GM18861 (cell line): ENCODE measurements at regions not wholly inside any gene's neighbourhood (a gene's known extent, or its start where the extent isn't known, plus 50 kb on each side); places are given as distances from the start of the nearest gene placed in this dataset.
"Not testable (repeated sequence)": the region's sequence is repeated elsewhere in the genome, so short reads cannot be mapped to it uniquely, and the experiment has no call there.

Source experiments
- ATAC-seq: cut with Tn5 transposase; IDR thresholded peaks from one replicate; pipeline ENCODE4 v1.9.1; 2021; ENCODE audit not compliant: unreplicated experiment

DNA sequence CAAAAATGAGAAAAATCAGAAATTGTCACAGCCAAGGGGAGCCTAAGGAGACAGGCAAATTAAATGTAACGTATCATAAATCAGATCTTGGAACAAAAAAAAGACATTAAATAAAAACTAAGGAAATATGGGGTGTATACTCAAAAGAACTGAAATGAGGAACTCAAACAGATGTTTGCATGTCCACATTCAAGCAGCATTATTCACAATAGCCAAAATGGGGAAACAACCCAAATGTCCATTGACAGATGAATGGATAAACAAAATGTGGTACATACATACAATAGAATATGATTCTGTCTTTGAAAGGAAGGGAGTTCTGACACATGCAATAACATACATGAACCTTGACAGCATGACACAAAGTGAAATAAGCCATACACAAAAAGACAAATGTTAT, 155.8 kb upstream of the KLF7 start:
- ATAC-seq: no peak

DNA sequence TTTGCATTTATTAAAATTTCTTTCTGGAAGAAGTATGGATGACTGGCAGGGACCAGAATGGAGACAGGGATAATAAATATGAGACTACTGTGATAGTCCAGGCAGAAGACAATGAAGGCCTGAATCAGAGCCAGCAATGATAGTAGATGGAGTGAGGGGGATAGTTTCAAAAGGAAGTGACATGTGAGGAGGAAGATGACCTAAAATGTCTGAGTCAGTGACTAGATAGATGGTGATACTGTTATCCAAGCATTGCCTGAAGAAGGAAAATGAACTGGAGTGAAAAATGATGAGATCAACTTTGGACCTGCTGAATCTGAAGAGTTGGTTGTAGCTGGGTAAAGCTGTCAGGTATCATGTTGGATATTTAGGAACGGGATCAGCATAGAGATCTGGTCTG, 158.3 kb upstream of the KLF7 start:
- ATAC-seq: no peak

DNA sequence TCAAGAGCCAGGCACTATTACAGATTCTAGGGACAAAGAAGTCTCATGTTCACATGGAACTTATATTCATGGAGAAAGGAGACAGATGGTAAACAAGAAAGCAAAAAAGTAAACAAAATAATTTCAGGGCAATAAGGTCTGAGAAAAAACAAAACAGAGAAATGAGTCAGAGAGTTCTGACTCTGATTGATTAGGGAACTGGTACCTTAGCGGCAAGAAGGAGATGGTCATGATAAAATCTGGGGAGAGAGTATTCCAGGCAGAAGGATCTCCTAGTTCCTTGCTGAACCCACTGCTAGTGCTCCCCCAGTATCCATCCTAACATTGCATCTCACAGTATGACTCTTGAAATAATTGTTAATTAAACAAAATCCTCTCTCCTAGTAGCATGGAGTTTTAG, 161.8 kb upstream of the KLF7 start:
- ATAC-seq: no peak

DNA sequence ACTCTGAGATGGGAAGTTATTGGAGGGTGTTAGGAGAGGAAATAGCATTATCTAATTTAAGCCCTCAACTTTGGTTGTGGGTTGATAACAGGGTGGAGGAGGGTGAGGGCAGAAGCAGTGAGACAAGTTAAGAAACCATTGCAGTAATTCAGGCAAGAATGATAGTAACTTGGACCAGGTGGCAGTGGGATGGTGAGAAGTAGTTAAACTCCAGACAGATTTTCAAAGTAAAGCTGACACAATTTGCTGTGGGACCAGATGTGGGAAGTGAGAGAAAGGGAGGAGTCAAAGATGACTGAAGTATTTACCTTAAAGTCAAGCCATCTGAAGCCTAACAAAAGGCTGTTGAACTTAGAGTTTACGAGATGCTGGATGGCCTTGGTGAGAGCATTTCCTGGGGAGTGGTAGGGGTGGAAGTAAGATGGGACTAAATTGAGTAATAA, 163.2 kb upstream of the KLF7 start:
- peak; percentile 26 for ATAC-seq

DNA sequence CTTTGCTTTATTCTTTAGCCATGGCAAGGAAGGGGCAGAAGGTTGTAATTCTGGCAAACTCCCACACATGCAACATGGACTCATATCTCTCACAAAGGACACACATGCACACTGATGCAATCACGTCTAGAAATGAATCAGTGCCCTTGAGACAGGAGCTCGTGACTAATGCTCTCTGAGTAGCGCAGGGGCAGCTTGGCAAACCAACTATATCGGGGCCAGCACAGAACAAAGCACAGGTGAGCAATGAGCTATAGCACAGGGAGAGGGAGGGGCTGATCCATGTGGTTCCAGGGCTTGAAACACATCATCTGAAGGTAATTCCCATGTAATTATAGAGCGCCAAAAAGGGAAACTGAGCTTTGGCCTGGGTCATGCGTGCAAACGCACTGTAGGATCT, 165.2 kb upstream of the KLF7 start:
- ATAC-seq: peak; percentile 64

DNA sequence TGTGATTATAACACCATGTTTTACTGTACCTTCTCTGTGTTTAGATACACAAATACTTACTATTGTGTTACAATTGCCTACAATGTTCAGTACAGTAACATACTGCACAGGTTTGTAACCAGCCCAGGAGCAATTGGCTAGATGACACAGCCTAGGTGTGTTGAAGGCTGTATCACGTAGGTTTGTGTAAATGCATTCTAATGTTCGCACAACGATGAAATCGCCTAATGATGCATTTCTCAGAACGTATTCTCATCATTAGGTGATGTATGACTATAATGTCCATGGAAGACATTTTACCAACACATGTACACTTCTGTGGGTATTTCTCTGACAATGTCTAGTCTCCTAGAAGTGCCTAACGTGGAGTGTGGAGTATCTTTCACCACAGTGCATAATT, 165.9 kb upstream of the KLF7 start:
- no peak for ATAC-seq

DNA sequence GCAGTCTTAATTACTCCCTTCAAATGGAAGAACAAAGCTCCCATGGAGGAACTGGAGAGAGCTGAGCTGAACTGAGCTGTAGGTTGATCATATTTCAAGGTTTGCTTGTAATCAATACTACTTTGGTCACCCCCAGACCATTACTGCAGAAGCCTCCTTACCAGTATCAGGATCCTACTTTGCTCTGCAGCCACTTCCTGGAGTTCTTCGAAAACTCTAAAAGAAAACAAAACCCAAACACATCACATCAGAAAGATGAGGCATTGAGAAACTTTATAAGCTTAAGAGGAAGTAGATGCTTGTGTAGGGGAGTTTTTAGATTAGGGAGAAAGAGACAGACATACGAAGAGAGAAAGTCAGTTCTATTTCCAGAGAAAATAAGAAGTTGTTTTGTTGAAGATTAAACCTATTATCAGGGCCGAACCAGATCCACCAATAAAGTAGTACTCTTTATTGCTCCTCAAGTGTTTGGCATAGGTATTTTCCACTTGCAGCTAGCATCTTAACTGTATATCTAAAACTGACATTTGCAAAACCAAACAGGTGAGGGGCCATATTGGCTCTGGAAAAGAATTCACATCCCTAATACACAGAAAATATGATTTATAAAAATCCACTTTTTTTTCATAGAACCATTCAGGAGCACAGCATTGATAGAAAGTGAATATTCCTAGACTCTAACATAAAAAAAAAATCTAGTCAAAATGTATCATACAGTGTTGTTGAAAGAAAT, 166.9 kb upstream of the KLF7 start:
- peak; percentile 34 for ATAC-seq

DNA sequence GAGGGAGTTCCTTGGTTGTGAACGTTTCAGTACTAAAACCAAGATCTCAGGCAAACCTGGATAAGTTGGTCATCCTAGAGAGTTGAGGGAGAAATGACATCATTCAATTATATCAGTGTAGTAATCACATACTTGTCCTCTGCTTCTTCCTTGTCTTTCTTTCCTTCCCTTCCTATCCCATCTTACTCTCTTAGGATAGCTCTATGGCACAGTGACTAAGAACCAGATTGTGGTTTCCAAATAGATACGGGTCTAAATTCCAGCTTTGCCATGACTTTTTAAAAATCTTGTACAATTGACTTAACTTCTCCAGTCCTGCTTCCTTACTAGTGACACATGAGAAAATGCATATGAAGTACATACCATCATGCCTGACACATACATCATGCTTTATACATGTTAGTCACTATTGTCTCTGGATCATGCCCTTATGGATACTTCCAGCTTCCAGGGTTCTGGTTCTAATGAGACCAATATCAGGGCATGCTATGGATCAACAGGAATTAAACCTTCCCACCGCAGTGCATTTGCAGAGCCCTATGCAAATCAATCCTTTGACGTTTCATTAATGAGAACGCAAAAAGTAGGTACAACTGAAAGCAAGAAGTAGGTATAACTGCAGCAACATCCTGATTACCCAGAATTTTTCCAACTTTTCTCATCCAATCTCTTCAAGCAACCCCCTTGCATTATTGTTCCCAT, 168.0 kb upstream of the KLF7 start:
- no peak for ATAC-seq

DNA sequence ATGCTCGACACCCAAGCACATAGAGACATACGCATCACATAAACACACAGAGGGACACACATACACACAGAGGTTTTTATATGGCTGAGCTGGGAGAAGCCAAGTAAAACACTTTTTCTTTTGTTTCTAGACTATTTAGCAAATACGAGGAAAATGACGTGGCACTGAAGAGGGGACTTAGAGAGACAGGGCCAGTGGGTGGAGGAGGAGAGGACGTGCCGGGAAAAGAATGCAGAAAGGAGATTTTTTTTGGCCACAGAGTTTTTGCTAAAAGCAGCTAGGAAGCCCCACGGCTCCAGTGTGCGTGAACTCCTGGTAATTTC, 168.5 kb upstream of the KLF7 start:
- ATAC-seq: no peak

DNA sequence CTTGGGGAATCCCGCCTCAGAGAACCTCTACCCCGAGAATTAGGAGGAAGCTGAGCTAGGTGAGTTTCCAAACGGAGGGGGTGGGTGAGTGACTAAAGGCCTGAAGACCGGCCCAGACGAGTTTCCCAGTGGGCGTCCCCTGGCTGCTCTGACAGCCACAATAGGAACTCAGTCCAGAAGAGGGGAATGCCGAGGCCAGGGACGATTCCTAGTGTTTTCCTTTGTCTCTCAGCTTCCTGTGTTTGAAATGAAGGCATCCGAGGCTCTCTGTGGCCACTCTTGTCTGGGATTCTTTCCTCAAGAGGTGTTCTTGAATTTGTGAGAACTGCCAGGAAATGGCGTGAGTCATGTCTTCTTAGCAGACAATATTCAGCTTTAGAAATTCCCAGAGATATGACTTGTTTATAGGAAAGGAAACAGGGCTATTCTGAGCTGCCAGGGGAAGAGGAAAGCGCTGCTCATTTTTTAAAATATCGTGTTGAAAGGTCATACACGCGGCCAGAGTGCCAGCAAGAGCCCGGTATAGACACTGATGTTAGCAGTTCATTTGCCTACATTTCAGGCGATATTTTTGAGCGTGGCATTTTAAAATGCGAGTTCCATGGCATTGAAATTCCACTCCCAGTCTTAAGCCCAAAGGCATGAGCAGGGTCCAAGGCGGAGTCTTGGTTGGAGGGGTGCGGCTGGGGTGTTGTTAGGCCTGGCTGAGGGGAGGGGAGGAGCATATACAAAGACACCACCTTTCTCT, 169.1 kb upstream of the KLF7 start:
- no peak for ATAC-seq

DNA sequence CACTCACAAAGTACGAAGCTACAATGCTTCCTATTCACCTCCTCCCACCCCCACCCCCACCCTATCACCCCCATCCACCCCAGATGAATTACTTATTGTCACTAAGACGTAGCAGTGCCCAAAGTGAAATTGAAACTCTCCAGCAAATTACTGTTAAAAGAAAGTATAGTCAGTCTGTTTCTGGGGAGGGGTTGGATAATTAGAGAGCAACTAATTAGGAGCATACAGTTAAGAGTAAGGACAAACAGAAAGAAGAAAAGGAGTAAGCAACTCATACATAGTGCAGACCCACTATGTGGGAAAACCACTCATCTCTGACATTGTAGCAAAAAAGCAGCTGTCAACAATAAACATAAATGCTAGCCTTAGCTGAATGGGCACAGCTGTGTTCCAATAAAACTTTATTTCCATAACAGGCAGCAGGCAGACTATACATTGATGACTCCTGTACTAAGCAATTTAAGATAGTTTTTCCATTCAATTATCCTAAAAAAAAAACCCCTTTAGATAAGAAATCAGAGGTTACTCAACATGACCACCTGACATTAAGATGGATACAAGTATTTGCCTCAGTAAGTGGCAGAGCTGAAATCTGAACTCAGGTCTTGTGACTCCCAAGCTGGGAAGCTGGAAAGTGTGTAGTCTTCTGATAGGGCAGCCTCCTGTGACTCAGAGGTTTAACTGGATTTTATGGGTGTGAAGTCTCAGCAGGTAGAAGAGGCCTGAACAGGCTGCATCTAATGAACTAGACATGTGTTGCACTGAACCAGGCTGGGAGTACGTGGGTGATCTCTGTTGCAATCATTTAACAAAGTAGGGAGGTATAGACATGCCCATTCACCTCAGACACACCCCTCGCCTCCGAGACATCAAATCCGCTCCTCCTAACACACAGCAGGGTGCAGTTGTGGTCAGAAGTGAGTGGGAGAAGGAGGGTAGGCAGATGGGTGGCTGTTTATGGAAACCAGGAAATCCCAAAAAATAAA, 171.8 kb upstream of the KLF7 start:
- ATAC-seq: peak; percentile 50

DNA sequence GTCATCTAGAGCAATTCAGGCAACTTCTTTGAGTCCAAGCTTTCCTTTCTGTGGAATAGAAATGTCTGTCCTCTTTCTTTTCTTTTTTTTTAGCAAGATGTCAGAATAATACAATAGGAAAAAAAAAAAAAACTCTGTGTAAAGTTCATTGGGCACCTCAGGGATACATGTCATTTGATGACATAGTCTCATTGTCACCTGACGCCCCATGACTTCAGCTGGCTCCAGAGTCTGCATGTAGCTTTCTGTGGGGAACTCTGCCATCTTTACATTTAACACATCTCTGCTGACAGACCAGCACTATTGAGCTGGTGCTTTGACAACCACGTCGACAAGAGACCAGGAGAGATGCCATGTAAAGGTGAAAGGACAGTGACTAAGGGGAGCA, 172.5 kb upstream of the KLF7 start:
- ATAC-seq: no peak

DNA sequence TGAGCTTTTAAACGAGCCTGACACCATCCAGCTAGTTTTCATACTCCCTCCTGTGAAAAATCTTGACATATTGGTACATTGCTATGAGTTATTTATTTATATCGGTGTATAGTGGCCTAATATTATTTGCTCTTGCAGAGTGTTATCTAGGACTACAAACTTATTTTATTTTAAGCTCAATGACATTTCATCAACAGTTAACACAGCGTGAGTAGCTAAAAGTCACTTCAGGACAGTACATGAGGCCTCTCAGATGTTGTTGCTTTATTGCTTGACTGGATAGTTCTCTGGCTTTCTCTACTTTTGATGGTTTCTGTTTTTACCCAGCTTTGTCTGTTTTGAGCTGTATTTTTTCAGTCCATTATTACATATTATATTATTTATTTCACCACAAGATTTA, 172.9 kb upstream of the KLF7 start:
- no peak for ATAC-seq

DNA sequence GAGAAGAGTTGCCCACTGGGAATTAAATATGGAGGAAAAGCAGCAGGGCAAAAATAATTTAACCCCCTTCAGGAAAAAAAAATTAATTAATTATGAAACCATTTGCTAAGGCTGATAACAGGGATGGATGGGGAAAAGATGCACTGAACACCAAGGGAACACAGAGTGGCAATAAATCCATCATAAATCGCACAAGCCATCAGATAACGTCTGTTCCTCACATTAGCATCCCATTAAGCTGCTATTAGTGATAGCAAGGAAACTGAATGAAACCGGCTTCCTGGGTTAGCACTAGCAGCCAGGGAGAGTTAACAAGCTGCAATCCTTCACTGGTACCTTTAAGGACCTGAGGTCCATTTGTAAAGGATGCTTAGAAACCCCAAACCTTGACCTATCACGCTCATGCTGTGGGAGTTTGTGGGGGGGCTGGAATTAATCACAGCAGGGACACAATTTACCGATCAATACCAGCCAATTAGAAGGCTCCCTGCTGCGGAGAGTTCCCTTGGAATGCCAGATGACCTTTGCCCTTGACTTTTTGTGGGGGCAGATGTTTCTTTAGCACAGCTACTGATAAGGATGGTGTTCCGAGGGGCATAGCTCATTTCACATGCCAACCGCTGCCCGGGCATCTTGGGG, 175.5 kb upstream of the KLF7 start:
- ATAC-seq: no peak

DNA sequence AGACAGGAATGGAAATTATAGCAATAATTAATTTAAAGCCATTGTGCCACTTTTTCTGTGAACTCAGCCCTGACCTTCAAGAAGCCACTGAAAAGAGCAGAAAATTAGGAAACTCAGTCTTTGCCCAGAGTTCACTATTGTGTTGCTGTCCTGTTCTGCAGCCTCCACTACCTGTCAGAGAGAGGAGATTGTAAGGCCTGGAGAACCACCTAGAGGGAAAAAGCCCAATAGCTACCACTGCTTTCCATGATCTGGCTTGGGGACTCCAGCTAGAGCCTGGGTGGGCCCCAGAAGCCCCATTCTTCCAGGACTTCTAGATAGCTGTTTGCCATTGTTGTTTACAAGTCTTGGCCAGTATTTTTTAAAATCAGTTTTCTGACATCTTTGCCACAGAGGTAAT, 176.1 kb upstream of the KLF7 start:
- no peak for ATAC-seq

DNA sequence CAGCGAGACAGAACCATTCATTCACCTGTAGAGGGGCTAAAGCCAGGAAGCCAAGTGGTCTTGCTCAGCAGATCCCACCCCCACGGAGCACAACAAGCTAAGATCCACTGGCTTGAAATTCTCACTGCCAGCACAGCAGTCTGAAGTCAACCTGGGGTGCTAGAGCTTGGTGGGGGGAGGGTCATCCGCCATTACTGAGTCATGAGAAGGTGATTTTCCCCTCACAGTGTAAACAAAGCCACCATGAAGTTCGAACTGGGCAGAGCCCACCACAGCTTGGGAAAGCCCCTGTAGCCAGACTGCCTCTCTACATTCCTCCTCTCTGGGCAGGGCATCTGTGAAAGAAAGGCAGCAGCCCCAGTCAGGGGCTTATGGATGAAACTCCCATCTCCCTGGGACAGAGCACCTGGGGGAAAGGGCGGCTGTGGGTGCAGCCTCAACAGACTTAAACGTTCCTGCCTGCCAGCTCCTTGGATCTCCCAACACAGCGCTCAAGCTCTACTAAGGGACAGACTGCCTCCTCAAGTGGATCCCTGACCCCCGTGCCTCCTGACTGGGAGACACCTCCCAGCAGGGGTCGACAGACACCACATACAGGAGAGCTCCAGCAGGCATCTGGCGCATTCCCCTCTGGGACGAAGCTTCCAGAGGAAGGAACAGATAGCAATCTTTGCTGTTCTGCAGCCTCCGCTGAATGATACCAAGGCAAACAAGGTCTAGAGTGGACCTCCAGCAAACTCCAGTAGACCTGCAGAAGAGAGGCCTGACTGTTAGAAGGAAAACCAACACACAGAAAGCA, 179.0 kb upstream of the KLF7 start:
- ATAC-seq: not testable (repeated sequence)

DNA sequence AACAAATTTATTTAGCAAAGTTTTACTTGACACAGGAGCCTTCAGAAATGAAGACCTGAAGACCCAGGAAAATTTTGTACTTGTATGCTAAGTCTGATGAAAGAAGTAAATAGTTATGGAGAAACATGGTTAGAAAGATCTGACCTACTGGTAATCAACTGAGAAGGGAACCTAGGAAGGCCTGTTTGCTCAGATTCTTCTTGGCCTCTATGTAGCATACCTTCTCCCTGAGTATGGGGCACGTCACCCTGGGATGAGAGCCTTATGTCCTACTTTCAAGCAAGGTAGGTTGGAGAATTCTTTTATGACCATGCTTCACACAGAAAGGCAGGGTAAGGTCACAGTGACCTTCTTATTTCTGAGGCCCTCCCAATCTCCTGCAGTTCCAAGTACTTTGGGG, 178.6 kb upstream of the CREB1 start:
- ATAC-seq: no peak

DNA sequence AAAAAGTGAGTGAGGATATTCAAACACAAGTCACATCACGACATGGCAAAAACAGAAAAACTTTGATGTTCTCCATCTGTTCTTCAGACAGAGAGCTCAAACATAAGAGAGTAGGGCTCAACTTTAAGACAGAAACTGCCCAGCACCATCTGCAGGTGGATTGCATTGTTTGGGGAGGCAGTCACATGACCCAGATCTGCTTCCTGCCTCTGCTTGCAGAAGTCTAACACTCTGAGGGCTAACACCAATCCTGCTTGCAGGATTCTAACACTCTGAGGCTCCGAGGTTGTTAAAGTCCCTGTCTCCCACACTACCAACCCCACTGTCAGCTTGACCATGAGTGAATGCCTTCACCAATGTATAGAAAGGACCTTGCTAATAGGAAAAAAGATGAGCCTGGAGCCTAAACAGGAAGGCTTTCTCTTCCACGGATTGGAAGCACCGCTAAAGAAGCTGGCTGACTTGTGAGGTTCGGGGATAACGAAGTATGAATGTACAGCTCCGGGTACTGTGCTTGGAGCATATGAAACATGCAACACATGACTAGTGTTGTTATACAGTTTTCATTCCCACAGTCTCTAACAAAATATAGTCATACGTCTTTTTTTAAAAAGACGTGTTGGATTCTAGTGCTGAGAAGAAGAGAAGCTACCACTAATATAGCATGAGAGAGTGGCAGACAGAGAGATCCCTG, 176.6 kb upstream of the CREB1 start:
- peak; percentile 87 for ATAC-seq

DNA sequence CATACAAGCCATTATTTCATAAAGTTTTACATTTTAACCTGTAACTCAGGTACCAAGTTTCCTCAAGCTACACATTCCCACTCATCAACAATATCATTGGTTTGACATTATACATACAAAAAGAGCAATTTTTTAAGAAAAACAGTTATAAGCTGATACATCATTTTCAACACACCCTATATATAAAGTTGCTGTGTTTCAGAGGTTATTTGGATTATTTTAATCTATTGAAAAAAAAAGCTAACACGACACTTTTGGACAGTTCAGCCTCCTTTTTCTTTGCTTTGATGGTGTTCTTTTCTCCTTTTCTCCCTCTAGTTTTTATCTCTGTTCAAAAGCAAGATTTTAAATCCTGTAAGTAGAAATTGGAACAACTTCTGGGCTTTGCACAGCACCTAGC, 175.9 kb upstream of the CREB1 start:
- ATAC-seq: no peak
